PC-3 (cell line): ENCODE measurements at regions not wholly inside any gene's neighbourhood (a gene's known extent, or its start where the extent isn't known, plus 50 kb on each side); places are given as distances from the start of the nearest gene placed in this dataset.

Source experiments
- ATAC-seq: fragments of 200-7000 bp; cut with Tn5 transposase; 2 replicates; pipeline ENCODE4 v1.9.1; 2020; ENCODE audit warnings: mild to moderate bottlenecking, moderate library complexity
- BruUV-seq: library from RNA; stranded (reverse); fragments of 400-500 nt; replicated peaks from 2 replicates; lab custom pipeline; 2021; lab: Mats Ljungman, UMichigan
- CTCF ChIA-PET: fragments of 300-600 bp; sonication (Branson Sonifier 250); formaldehyde crosslinking; loops from one replicate; lab custom pipeline; 2022; ENCODE audit warnings: antibody characterized with exemption; lab: Charles Lee
- POLR2A ChIA-PET: fragments of 300-600 bp; sonication (Branson Sonifier 250); formaldehyde crosslinking; loops from one replicate; lab custom pipeline; 2022; ENCODE audit warnings: antibody characterized with exemption; ENCODE audit not compliant: unreplicated experiment; lab: Charles Lee
- DNase-seq: peaks from one replicate; pipeline ENCODE4 v3.0.0-alpha.2; 2015
- H2AFZ ChIP-seq: fragments of 300-600 bp; sonication (generic); 2 replicates; pipeline ENCODE4 v1.6.0; 2016; ENCODE audit warnings: antibody characterized with exemption, low read length
- H3F3A ChIP-seq: fragments of 300-600 bp; sonication (generic); one replicate; pipeline ENCODE4 v1.6.0; 2017; ENCODE audit warnings: antibody characterized with exemption, low read length, control low read depth, mild to moderate bottlenecking; ENCODE audit not compliant: unreplicated experiment
- H3K27ac ChIP-seq: fragments of 300-600 bp; sonication (generic); 2 replicates; pipeline ENCODE4 v1.5.1; 2016; ENCODE audit warnings: mild to moderate bottlenecking, low read length
- H3K27me3 ChIP-seq: fragments of 300-600 bp; sonication (generic); 2 replicates; pipeline ENCODE4 v1.6.1; 2016; ENCODE audit warnings: low read length, mixed read lengths
- H3K36me3 ChIP-seq: fragments of 300-600 bp; sonication (generic); 2 replicates; pipeline ENCODE4 v1.6.1; 2016; ENCODE audit warnings: low read depth, mixed run types, low read length, mixed read lengths
- H3K4me1 ChIP-seq: fragments of 300-600 bp; sonication (generic); 2 replicates; pipeline ENCODE4 v1.5.1; 2016; ENCODE audit warnings: low read length; ENCODE audit not compliant: insufficient read depth
- H3K4me2 ChIP-seq: fragments of 300-600 bp; sonication (generic); 2 replicates; pipeline ENCODE4 v1.6.0; 2016; ENCODE audit warnings: low read length
- H3K4me3 ChIP-seq: fragments of 300-600 bp; sonication (generic); 2 replicates; pipeline ENCODE4 v1.5.1; 2016; ENCODE audit warnings: mild to moderate bottlenecking, low read length, mixed read lengths
- H3K79me2 ChIP-seq: fragments of 300-600 bp; sonication (generic); 2 replicates; pipeline ENCODE4 v1.6.1; 2017; ENCODE audit warnings: low read length, mixed read lengths
- H3K9ac ChIP-seq: fragments of 300-600 bp; sonication (generic); 2 replicates; pipeline ENCODE4 v1.6.0; 2016; ENCODE audit warnings: mild to moderate bottlenecking, low read length
- H3K9me2 ChIP-seq: fragments of 300-600 bp; sonication (generic); replicated peaks from 2 replicates; pipeline ENCODE4 v1.6.1; 2016; ENCODE audit warnings: mixed run types, low read length, mixed read lengths
- H3K9me3 ChIP-seq: fragments of 300-600 bp; sonication (generic); 2 replicates; pipeline ENCODE4 v1.6.1; 2016; ENCODE audit warnings: low read length, mixed read lengths
- H4K20me1 ChIP-seq: fragments of 300-600 bp; sonication (generic); 2 replicates; pipeline ENCODE4 v1.6.1; 2016; ENCODE audit warnings: low read length, mixed read lengths
- EZH2 ChIP-seq: fragments of 300-600 bp; sonication (generic); IDR thresholded peaks from one replicate; pipeline ENCODE4 v1.6.1; 2017; ENCODE audit warnings: antibody characterized with exemption, mild to moderate bottlenecking, low read length; ENCODE audit not compliant: unreplicated experiment
- EZH2phosphoT487 ChIP-seq: fragments of 300-600 bp; sonication (generic); IDR thresholded peaks from 2 replicates; pipeline ENCODE4 v1.6.1; 2018; ENCODE audit warnings: mild to moderate bottlenecking, antibody characterized with exemption, low read length, borderline replicate concordance
- intact Hi-C: fragments of 100-400 bp; cut with micrococcal nuclease; formaldehyde crosslinking; loops from 2 replicates; pipeline ENCODE4 v1.9.0; 2023
- TF ChIP-seq, protein P1 (sequence below): fragments of 300-600 bp; sonication (generic); conservative IDR thresholded peaks from 2 replicates; pipeline ENCODE4 v1.5.1; 2017; ENCODE audit warnings: antibody characterized with exemption, low read depth, mild to moderate bottlenecking, low read length

DNA sequence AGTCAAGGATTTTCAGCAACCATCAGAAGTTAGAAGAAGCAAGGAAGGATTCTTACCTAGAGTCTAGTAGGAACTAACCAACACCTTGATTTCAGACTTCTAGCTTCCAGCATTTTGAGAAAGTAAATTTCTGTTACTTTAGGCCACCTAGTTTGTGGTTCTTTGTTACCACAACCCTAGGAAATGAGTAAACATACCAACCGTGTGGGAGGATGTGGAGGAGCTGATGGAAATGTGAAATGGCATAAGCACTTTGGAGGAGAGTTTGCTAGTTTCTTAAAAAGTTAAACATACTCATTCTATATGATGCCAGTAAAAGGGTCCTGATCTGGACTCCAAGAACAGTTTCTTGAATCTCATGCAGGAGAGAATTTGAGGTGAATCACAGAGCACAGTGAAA is 679.4 kb downstream of the PDHA2 start:
- CTCF ChIA-PET, result no interaction called here
- intact Hi-C loops, result no loop called here
- POLR2A ChIA-PET, result no interaction called here
- no peaks in the 10 kb centered on the region for H4K20me1 ChIP-seq
- ATAC-seq (no peak), DNase-seq (peak; percentile 5)
- H3K4me1 ChIP-seq, result no peaks in the 10 kb centered on the region
- H3F3A ChIP-seq, result no peaks in the 10 kb centered on the region
- no peaks in the 10 kb centered on the region for H3K36me3 ChIP-seq
- no peaks in the 10 kb centered on the region for H3K9me2 ChIP-seq
- H3K4me2 ChIP-seq, result no peak overlapping the region
- TF ChIP-seq EZH2 (no peak), EZH2phosphoT487 (no peak)
- TF ChIP-seq, protein P1, sequence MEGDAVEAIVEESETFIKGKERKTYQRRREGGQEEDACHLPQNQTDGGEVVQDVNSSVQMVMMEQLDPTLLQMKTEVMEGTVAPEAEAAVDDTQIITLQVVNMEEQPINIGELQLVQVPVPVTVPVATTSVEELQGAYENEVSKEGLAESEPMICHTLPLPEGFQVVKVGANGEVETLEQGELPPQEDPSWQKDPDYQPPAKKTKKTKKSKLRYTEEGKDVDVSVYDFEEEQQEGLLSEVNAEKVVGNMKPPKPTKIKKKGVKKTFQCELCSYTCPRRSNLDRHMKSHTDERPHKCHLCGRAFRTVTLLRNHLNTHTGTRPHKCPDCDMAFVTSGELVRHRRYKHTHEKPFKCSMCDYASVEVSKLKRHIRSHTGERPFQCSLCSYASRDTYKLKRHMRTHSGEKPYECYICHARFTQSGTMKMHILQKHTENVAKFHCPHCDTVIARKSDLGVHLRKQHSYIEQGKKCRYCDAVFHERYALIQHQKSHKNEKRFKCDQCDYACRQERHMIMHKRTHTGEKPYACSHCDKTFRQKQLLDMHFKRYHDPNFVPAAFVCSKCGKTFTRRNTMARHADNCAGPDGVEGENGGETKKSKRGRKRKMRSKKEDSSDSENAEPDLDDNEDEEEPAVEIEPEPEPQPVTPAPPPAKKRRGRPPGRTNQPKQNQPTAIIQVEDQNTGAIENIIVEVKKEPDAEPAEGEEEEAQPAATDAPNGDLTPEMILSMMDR, result no peak
- no peaks in the 10 kb centered on the region for H3K27me3 ChIP-seq
- H3K4me3 ChIP-seq, result no peak overlapping the region
- no peak overlapping the region for H3K9ac ChIP-seq
- no peak overlapping the region for H2AFZ ChIP-seq
- H3K79me2 ChIP-seq, result no peaks in the 10 kb centered on the region
- no TSS peak for BruUV-seq
- H3K9me3 ChIP-seq, result no peaks in the 10 kb centered on the region
- no peak overlapping the region for H3K27ac ChIP-seq

DNA sequence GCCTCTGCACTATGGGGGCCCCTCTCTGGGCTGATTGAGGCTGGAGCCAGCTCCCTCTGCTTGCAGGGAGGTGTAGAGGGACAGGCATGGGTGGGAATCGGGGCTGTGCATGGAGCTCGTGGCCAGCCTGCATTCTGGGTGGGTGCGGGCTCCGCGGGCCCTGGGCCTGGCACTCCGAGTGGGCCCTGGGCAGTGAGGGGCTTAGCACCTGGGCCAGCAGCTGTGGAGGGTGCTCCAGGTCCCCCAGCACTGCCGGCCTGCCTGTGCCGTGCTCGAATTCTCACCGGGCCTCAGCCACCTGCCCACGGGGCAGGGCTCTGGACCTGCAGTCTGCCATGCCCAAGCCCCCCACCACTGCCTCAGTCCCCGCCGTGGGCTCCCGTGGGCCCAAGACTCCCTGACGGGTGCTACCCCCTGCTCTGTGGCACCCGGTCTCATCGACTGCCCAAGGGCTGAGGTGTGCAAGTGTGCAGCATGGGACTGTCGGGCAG is 681.2 kb downstream of the PDHA2 start:
- Histone ChIP-seq H3K4me2 (no peak overlapping the region), H3K4me1 (no peaks in the 10 kb centered on the region), H3K9me2 (no peaks in the 10 kb centered on the region), H3K9me3 (no peaks in the 10 kb centered on the region), H3K79me2 (no peaks in the 10 kb centered on the region), H3F3A (no peaks in the 10 kb centered on the region), H3K36me3 (no peaks in the 10 kb centered on the region), H3K4me3 (no peak overlapping the region), H2AFZ (no peak overlapping the region), H3K9ac (no peak overlapping the region), H3K27ac (no peak overlapping the region), H3K27me3 (no peaks in the 10 kb centered on the region), H4K20me1 (no peaks in the 10 kb centered on the region)
- no peak for DNase-seq
- no peak for ATAC-seq
- no TSS peak for BruUV-seq
- intact Hi-C loops, result no loop called here
- TF ChIP-seq EZH2 (no peak), EZH2phosphoT487 (no peak)
- TF ChIP-seq, protein P1, result no peak
- POLR2A ChIA-PET, result no interaction called here
- CTCF ChIA-PET, result no interaction called here

DNA sequence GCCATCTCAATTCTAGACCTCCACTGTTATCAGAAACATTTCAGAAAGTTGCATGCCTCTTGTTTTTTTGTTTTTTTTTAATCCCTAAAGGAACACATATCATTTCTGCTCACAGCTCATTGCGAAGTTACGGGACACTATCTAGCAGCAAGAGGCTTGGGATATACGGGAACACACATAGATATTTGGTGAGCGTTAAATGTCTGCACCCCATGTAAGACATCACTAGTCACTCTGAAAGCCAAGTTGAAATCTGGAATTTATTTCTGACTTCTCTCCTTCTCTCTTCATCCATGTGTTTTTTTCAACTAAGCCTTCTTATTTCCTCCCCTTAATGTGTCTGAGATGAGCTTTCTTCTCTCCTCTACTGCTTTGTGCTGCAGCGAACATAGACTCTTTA is 683.7 kb downstream of the PDHA2 start:
- no peaks in the 10 kb centered on the region for H4K20me1 ChIP-seq
- ATAC-seq (no peak), DNase-seq (no peak)
- no peak overlapping the region for H3K4me3 ChIP-seq
- no peak overlapping the region for H3K4me2 ChIP-seq
- BruUV-seq, result no TSS peak
- no peaks in the 10 kb centered on the region for H3K27me3 ChIP-seq
- H3K79me2 ChIP-seq, result no peaks in the 10 kb centered on the region
- POLR2A ChIA-PET, result no interaction called here
- TF ChIP-seq, protein P1, result no peak
- TF ChIP-seq EZH2 (no peak), EZH2phosphoT487 (no peak)
- H3F3A ChIP-seq, result no peaks in the 10 kb centered on the region
- CTCF ChIA-PET, result no interaction called here
- H3K9me2 ChIP-seq, result no peaks in the 10 kb centered on the region
- no peak overlapping the region for H3K9ac ChIP-seq
- H2AFZ ChIP-seq, result no peak overlapping the region
- no peaks in the 10 kb centered on the region for H3K9me3 ChIP-seq
- no peak overlapping the region for H3K27ac ChIP-seq
- intact Hi-C loops, result no loop called here
- H3K36me3 ChIP-seq, result no peaks in the 10 kb centered on the region
- no peaks in the 10 kb centered on the region for H3K4me1 ChIP-seq
